ENCODE measurements at regions not wholly inside any gene's neighbourhood (a gene's known extent, or its start where the extent isn't known, plus 50 kb on each side); places are given as distances from the start of the nearest gene placed in this dataset.

GRCh38 chr3:43783987-43784639 is 93.4 kb downstream of the ABHD5 start:
- DNase-seq: no peak

GRCh38 chr3:43784640-43785011 is 93.9 kb downstream of the ABHD5 start:
- no peak for DNase-seq

- DNase-seq: no peak
These were observed 94.8 kb downstream of the ABHD5 start for GRCh38 chr3:43785551-43785950.

GRCh38 chr3:43786102-43786501 is 95.4 kb downstream of the ABHD5 start:
- DNase-seq: no peak

GRCh38 chr3:43786526-43787305 is 96.0 kb downstream of the ABHD5 start:
- DNase-seq: no peak

GRCh38 chr3:43787330-43787729 is 96.6 kb downstream of the ABHD5 start:
- no peak for DNase-seq

GRCh38 chr3:43789028-43789427 is 98.3 kb downstream of the ABHD5 start:
- no peak for DNase-seq

GRCh38 chr3:43790060-43790459 is 99.3 kb downstream of the ABHD5 start:
- DNase-seq: no peak

GRCh38 chr3:43790476-43790875 is 99.7 kb downstream of the ABHD5 start:
- DNase-seq: no peak

GRCh38 chr3:43791246-43791645 is 100.5 kb downstream of the ABHD5 start:
- DNase-seq: no peak

- no peak for DNase-seq
These were observed 102.2 kb downstream of the ABHD5 start for GRCh38 chr3:43792904-43793303.

GRCh38 chr3:43793648-43794372 is 103.1 kb downstream of the ABHD5 start:
- DNase-seq: no peak

- DNase-seq: no peak
These were observed 104.0 kb downstream of the ABHD5 start for GRCh38 chr3:43794776-43795175.

- DNase-seq: no peak
These were observed 104.8 kb downstream of the ABHD5 start for GRCh38 chr3:43795491-43795890.

- no peak for DNase-seq
These were observed 105.4 kb downstream of the ABHD5 start for GRCh38 chr3:43796041-43796596.

- no peak for DNase-seq
These were observed 107.1 kb downstream of the ABHD5 start for GRCh38 chr3:43797794-43798193.

- no peak for DNase-seq
These were observed 120.1 kb downstream of the ABHD5 start for GRCh38 chr3:43810797-43811196.

GRCh38 chr3:43814461-43814860 is 123.7 kb downstream of the ABHD5 start:
- no peak for DNase-seq

GRCh38 chr3:43816372-43816771 is 125.6 kb downstream of the ABHD5 start:
- no peak for DNase-seq

GRCh38 chr3:43817064-43817463 is 126.3 kb downstream of the ABHD5 start:
- no peak for DNase-seq

GRCh38 chr3:43817825-43818224 is 127.1 kb downstream of the ABHD5 start:
- no peak for DNase-seq

- no peak for DNase-seq
These were observed 127.5 kb downstream of the ABHD5 start for GRCh38 chr3:43818229-43818628.

GRCh38 chr3:43838009-43838758 is 147.4 kb downstream of the ABHD5 start:
- DNase-seq: no peak
